ENCODE measurements at regions not wholly inside any gene's neighbourhood (a gene's known extent, or its start where the extent isn't known, plus 50 kb on each side); places are given as distances from the start of the nearest gene placed in this dataset.
"Not testable (repeated sequence)": the region's sequence is repeated elsewhere in the genome, so short reads cannot be mapped to it uniquely, and the experiment has no call there.

GRCh38 chr10:7108141-7108540, 302.7 kb downstream of the SFMBT2 start:
- H3K36me3 ChIP-seq (ENCODE audit: control insufficient read depth, insufficient read depth, low read length): no peaks in the 10 kb centered on the region
- no peak overlapping the region for H3K4me3 ChIP-seq (ENCODE audit: low read length)
- H3K9ac ChIP-seq (ENCODE audit: low read length): no peak overlapping the region
- H3K27me3 ChIP-seq (ENCODE audit: control insufficient read depth, insufficient read depth, low read length): no peaks in the 10 kb centered on the region
- no peaks in the 10 kb centered on the region for H3K4me1 ChIP-seq (ENCODE audit: control insufficient read depth, insufficient read depth, low read length)
- no peak overlapping the region for H3K27ac ChIP-seq (ENCODE audit: low read depth, low read length)

GRCh38 chr10:7107285-7107684, 303.5 kb downstream of the SFMBT2 start:
- Histone ChIP-seq H3K27me3 (ENCODE audit: control insufficient read depth, insufficient read depth, low read length) (no peaks in the 10 kb centered on the region), H3K4me3 (ENCODE audit: low read length) (no peak overlapping the region), H3K4me1 (ENCODE audit: control insufficient read depth, insufficient read depth, low read length) (no peaks in the 10 kb centered on the region), H3K27ac (ENCODE audit: low read depth, low read length) (no peak overlapping the region), H3K36me3 (ENCODE audit: control insufficient read depth, insufficient read depth, low read length) (no peaks in the 10 kb centered on the region), H3K9ac (ENCODE audit: low read length) (no peak overlapping the region)

GRCh38 chr10:7104379-7104778, 306.5 kb downstream of the SFMBT2 start:
- not testable (repeated sequence) for H3K27me3 ChIP-seq (ENCODE audit: control insufficient read depth, insufficient read depth, low read length); H3K4me3 ChIP-seq (ENCODE audit: low read length); H3K36me3 ChIP-seq (ENCODE audit: control insufficient read depth, insufficient read depth, low read length); H3K4me1 ChIP-seq (ENCODE audit: control insufficient read depth, insufficient read depth, low read length); H3K9ac ChIP-seq (ENCODE audit: low read length); H3K27ac ChIP-seq (ENCODE audit: low read depth, low read length)

GRCh38 chr10:7102557-7103349, 308.1 kb downstream of the SFMBT2 start:
- no peaks in the 10 kb centered on the region for H3K27me3 ChIP-seq (ENCODE audit: control insufficient read depth, insufficient read depth, low read length)
- no peaks in the 10 kb centered on the region for H3K36me3 ChIP-seq (ENCODE audit: control insufficient read depth, insufficient read depth, low read length)
- H3K4me3 ChIP-seq (ENCODE audit: low read length): no peak overlapping the region
- H3K9ac ChIP-seq (ENCODE audit: low read length): no peak overlapping the region
- no peak overlapping the region for H3K27ac ChIP-seq (ENCODE audit: low read depth, low read length)
- no peaks in the 10 kb centered on the region for H3K4me1 ChIP-seq (ENCODE audit: control insufficient read depth, insufficient read depth, low read length)

DNA sequence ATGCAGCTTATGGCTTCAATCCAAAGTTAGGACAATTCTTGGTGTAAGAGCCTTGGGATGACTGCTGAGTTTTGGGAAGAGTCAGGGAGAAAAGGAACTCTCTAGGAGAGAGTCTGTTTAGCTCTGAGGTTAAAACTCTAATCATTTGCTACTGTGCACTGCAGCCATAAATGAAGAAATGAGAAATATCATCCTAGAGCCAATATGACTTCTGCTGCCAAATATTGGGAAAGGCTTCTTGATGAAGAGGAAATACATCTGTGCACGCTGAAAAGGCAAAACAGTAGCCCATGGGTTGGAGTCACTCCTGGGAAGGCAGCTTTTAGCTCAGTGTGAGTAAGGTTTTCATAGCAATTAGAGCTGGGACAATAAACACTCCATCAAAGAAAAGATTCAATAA, 308.8 kb downstream of the SFMBT2 start:
- H3K27ac ChIP-seq (ENCODE audit: low read depth, low read length): no peak overlapping the region
- H3K4me3 ChIP-seq (ENCODE audit: low read length): no peak overlapping the region
- H3K36me3 ChIP-seq (ENCODE audit: control insufficient read depth, insufficient read depth, low read length): no peaks in the 10 kb centered on the region
- H3K27me3 ChIP-seq (ENCODE audit: control insufficient read depth, insufficient read depth, low read length): no peaks in the 10 kb centered on the region
- H3K4me1 ChIP-seq (ENCODE audit: control insufficient read depth, insufficient read depth, low read length): no peaks in the 10 kb centered on the region
- no peak overlapping the region for H3K9ac ChIP-seq (ENCODE audit: low read length)

DNA sequence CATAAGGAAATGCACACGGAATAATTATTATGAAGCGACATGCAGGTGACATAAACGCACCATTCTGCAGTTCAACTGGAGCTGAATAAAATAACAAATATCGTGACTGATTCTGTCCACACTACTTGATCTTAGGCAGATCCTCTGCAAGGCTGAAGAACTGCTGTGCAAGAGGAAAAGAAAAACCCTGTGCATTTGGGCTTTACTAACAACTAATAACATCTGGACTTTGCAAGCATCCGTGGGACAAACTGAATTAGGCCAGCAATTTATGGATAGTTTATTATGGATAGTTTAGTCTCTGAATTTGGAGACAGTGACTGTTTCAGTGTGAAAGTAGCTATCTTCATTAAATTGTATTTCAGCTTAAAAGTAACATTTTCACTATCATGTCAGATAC, 309.4 kb downstream of the SFMBT2 start:
- Histone ChIP-seq H3K9ac (ENCODE audit: low read length) (no peak overlapping the region), H3K36me3 (ENCODE audit: control insufficient read depth, insufficient read depth, low read length) (no peaks in the 10 kb centered on the region), H3K27ac (ENCODE audit: low read depth, low read length) (no peak overlapping the region), H3K27me3 (ENCODE audit: control insufficient read depth, insufficient read depth, low read length) (no peaks in the 10 kb centered on the region), H3K4me3 (ENCODE audit: low read length) (no peak overlapping the region), H3K4me1 (ENCODE audit: control insufficient read depth, insufficient read depth, low read length) (no peaks in the 10 kb centered on the region)

DNA sequence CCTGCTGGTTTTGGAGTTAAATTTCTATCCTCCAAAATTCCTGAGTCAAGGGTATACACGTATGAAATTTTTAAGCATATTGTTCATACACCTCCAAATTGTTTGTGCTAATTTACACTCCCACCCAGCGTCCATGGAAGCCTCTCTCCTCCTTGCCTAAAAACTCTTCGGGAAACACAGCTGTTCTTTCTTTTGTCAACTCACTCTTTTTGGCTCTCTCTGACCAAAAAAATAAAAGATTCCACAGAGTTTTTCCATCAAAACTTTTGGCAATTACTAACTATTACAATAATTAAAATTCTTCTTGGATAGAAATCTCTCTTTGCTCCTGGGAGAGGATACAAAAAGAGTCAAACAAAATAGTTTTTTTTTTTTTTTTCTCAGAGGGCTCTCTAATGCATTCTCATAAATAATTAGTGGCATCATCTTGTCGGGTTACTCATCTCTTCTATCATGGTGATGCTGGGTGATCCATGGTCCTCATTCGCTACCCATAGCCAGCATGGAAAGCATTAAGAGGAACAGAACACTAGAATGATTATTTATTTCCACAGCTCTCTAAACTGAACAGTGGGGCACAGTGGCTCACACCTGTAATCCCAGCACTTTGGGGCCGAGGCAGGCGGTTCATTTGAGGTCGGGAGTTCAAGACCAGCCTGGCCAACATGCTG, 310.7 kb downstream of the SFMBT2 start:
- Histone ChIP-seq H3K36me3 (ENCODE audit: control insufficient read depth, insufficient read depth, low read length) (no peaks in the 10 kb centered on the region), H3K9ac (ENCODE audit: low read length) (no peak overlapping the region), H3K27ac (ENCODE audit: low read depth, low read length) (no peak overlapping the region), H3K27me3 (ENCODE audit: control insufficient read depth, insufficient read depth, low read length) (no peaks in the 10 kb centered on the region), H3K4me1 (ENCODE audit: control insufficient read depth, insufficient read depth, low read length) (no peaks in the 10 kb centered on the region), H3K4me3 (ENCODE audit: low read length) (no peak overlapping the region)

- H3K4me3 ChIP-seq (ENCODE audit: low read length): no peak overlapping the region
- H3K36me3 ChIP-seq (ENCODE audit: control insufficient read depth, insufficient read depth, low read length): no peaks in the 10 kb centered on the region
- no peak overlapping the region for H3K27ac ChIP-seq (ENCODE audit: low read depth, low read length)
- H3K4me1 ChIP-seq (ENCODE audit: control insufficient read depth, insufficient read depth, low read length): no peaks in the 10 kb centered on the region
- H3K27me3 ChIP-seq (ENCODE audit: control insufficient read depth, insufficient read depth, low read length): no peaks in the 10 kb centered on the region
- no peak overlapping the region for H3K9ac ChIP-seq (ENCODE audit: low read length)
Measured at GRCh38 chr10:7098160-7098762, 312.6 kb downstream of the SFMBT2 start.

DNA sequence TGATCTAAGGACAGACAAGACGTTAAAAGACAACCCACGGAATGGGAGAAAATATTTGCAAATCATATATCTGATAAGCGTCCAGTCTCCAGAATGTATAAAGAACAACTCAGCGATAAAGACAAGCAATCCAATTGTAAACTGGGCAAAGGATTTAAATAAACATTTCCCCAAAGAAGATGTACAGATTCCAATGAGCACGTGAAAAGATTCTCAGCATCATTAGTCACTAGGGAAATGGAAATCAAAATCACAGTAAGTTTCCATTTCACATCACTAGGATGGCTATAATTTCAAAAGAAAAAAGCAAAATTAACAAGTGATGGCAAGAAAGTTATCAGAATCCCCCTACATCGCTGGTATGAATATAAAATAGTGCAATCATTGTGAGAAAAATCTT, 316.1 kb downstream of the SFMBT2 start:
- peaks cover 7% of the 10 kb centered on the region for H3K4me1 ChIP-seq (ENCODE audit: control insufficient read depth, insufficient read depth, low read length)

GRCh38 chr10:7093368-7093767, 317.5 kb downstream of the SFMBT2 start:
- Histone ChIP-seq H3K27me3 (ENCODE audit: control insufficient read depth, insufficient read depth, low read length) (no peaks in the 10 kb centered on the region), H3K27ac (ENCODE audit: low read depth, low read length) (no peak overlapping the region), H3K4me3 (ENCODE audit: low read length) (no peak overlapping the region), H3K9ac (ENCODE audit: low read length) (no peak overlapping the region), H3K4me1 (ENCODE audit: control insufficient read depth, insufficient read depth, low read length) (peaks cover 8% of the 10 kb centered on the region), H3K36me3 (ENCODE audit: control insufficient read depth, insufficient read depth, low read length) (no peaks in the 10 kb centered on the region)

More for the DNA sequence above, 316.1 kb downstream of the SFMBT2 start:
- no peak overlapping the region for H3K4me3 ChIP-seq (ENCODE audit: low read length)
- H3K9ac ChIP-seq (ENCODE audit: low read length): no peak overlapping the region
- no peaks in the 10 kb centered on the region for H3K27me3 ChIP-seq (ENCODE audit: control insufficient read depth, insufficient read depth, low read length)
- H3K36me3 ChIP-seq (ENCODE audit: control insufficient read depth, insufficient read depth, low read length): no peaks in the 10 kb centered on the region
- H3K27ac ChIP-seq (ENCODE audit: low read depth, low read length): no peak overlapping the region

GRCh38 chr10:7092603-7093002, 318.2 kb downstream of the SFMBT2 start:
- Histone ChIP-seq H3K36me3 (ENCODE audit: control insufficient read depth, insufficient read depth, low read length) (no peaks in the 10 kb centered on the region), H3K4me1 (ENCODE audit: control insufficient read depth, insufficient read depth, low read length) (peaks cover 8% of the 10 kb centered on the region), H3K4me3 (ENCODE audit: low read length) (no peak overlapping the region), H3K9ac (ENCODE audit: low read length) (no peak overlapping the region), H3K27ac (ENCODE audit: low read depth, low read length) (no peak overlapping the region), H3K27me3 (ENCODE audit: control insufficient read depth, insufficient read depth, low read length) (no peaks in the 10 kb centered on the region)

- Histone ChIP-seq H3K27me3 (ENCODE audit: control insufficient read depth, insufficient read depth, low read length) (no peaks in the 10 kb centered on the region), H3K4me1 (ENCODE audit: control insufficient read depth, insufficient read depth, low read length) (peaks cover 8% of the 10 kb centered on the region), H3K36me3 (ENCODE audit: control insufficient read depth, insufficient read depth, low read length) (no peaks in the 10 kb centered on the region), H3K27ac (ENCODE audit: low read depth, low read length) (peak overlapping the region; percentile 36), H3K4me3 (ENCODE audit: low read length) (no peak overlapping the region), H3K9ac (ENCODE audit: low read length) (no peak overlapping the region)
Measured at GRCh38 chr10:7090529-7090928, 320.3 kb downstream of the SFMBT2 start.

All from rectal smooth muscle tissue (tissue), 1 donor.